ENCODE measurements at regions not wholly inside any gene's neighbourhood (a gene's known extent, or its start where the extent isn't known, plus 50 kb on each side); places are given as distances from the start of the nearest gene placed in this dataset.
A peak's percentile ranks its signal among the peaks of the same experiment; 100 is the strongest.
"Not testable (repeated sequence)": the region's sequence is repeated elsewhere in the genome, so short reads cannot be mapped to it uniquely, and the experiment has no call there.

GRCh38 chr14:34170882-34171281 is 220.0 kb upstream of the EGLN3 start:
- no peak for DNase-seq

DNA sequence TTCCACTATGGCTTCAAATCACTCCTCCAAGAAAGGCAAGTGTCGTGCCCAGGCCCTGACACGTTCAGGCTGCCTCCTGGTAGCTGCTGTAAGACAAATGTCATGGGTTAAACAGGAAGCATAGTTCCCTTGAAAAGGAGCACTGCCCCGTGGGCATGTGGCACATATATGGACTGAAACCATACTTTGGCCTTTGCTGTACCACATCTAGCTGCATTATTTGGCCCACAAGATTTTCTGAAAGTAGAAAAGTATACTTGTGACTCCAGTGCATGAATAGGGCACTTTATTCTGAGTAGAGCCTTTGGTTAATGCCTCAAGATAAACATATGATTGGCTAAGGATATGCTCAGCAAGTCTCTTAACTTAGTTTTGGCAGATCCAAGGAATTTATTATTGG is 218.7 kb upstream of the EGLN3 start:
- DNase-seq: no peak

DNA sequence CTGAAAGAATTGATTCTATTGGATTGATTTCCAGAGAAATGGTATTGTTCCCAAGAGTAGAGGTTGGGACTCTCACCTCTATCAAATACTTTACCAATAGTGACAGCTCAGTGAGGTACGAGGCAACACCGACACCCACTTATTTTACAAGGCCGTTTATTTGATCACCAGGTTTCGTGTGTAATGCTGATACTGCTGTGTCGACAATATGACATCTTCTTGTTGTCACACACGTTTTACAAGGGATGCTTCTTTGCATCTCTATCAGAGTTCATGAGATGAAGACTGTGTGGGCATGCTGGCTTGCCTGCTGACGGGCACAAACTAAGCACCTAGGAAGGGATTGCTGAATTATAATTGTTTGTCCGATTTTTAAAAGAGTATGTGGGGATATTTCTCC is 217.8 kb upstream of the EGLN3 start:
- DNase-seq: no peak

GRCh38 chr14:34165847-34166350 is 215.0 kb upstream of the EGLN3 start:
- no peak for DNase-seq

DNA sequence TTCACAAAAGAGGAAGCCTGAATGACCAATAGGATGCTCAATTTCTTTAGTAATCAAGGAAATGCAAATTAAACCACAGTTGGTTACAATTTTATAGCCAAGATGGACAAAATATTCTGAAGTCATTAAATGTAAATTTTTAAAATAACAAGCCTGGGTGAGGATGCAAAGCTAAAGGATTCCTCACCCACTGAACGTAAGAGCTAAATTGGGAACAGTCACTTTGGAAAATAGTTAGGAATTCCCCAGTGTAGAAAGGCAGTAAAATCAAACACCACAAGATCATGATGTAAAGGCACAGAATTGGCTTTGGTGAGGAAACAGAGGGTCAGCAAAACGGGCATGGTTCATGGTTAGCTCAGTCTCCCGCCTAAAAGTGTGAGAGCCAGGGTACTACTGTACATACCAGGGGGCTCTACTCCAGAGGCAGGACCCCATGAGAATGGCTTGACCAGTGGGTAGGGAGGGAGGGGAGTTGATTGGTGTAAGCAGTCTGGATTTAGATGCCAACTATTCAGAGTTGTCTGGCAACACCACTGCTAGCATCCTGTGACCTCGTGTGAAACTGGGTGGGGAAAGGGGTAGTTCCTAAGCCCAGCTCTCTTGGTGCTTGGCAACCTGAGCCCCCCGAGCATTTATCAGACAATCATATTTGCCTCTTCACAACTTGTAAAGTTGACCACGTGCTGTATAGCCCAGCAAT is 213.4 kb upstream of the EGLN3 start:
- DNase-seq: no peak

DNA sequence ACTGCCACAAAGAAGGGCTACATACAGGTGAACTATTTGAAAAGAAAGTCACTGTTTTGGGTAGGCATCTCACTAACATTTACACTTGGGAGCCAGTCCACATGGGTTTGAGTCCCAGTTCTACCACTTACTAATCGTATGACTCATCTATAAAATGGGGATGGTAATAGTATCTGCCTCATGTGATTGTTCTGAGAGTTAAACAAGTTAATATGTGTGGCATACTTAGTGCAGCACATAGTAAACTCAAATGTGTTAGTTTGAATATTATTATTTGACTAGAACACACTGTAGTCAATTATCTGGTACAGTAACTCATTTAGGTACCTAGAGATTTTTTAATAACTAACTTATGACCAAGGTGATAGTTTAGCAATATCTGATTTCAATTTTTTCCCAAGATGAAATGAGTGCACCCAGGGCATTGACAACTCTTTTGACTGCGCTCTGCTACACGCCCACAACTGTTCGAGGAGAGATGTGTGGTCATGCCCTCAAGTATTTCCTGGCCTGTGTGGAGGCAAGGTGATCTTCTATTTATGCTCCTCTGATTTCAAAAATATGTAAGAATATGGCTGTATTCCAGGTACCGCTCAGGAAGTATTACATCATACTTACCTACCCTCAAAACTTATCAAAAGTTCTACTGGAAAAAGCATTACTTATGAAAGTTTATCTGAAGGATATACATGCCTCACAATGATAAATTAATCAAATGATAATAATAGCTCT is 210.6 kb upstream of the EGLN3 start:
- DNase-seq: no peak

GRCh38 chr14:34160619-34161018 is 209.7 kb upstream of the EGLN3 start:
- DNase-seq: no peak

DNA sequence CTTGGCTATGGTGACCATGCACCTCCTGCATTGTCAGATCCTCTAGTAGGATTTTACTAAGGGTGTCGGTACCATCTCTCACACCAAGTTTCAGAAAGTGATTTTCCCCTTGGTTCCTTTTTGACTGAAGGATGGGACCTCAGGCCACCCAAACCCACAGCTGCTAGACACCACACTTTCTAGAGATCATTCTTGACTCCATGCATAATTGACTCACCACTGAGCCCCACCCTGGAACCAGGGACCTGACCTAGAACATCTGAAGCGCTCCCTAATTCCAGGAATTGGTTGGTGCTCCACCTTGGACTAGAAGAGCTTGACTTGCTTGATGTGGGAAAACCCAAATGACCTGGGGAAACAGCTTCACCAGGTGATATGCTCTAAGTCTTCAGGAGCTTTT is 206.8 kb upstream of the EGLN3 start:
- DNase-seq: no peak

DNA sequence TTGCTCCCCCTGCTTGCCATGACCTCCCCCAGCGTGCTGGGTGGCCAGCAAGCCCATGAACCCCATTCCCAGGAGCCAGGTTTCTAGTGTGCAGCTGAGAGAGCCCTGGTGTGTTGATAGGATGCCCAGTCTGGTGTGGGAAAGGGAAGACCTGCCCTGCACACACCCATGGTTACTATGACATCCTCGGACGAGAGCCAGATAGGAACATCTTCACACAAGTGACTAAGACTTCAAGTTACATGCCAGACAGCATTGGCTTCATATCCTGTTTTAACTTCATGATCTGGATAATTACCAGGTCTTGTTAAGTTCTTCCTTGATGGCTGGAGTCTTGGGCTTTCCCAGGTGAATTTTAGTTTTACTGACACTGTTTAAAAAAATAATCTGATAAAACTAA is 196.6 kb upstream of the EGLN3 start:
- DNase-seq: no peak

- not testable (repeated sequence) for DNase-seq
These were observed 189.3 kb upstream of the EGLN3 start for GRCh38 chr14:34140127-34140526.

DNA sequence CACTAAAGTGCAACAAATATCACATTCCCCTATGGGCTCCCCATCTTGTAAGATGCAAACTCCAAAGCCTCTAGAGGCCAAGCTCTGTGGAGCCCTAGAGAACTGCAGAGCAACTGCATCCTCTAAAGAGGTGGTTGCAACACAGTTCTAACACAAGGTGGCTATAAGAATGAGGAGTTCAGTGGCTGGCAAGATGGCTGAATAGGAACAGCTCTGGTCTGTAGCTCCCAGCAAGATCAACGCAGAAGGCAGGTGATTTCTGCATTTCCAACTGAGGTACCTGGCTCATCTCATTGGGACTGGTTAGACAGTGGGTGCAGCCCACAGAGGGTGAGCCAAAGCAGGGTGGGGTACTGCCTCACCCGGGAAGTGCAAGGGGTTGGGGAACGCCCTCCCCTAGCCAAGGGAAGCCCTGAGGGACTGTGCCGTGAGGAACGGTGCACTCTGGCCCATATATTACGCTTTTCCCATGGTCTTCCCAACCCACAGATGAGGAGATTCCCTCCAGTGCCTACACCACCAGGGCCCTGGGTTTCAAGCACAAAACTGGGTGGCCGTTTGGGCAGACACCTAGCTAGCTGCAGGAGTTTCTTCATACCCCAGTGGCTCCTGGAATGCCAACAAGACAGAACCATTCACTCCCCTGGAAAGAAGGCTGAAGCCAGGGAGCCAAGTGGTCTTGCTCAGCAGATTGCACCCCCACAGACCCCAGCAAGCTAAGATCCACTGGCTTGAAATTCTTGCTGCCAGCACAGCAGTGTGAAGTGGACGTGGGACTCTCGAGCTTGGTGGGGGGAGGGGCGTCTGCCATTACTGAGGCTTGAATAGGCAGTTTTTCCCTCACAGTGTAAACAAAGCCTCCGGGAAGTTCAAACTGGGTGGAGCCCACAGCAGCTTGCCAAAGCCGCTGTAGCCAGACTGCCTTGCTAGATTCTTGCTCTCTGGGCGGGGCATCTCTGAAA is 188.6 kb upstream of the EGLN3 start:
- peak; percentile 71 for DNase-seq

GRCh38 chr14:34138175-34138574 is 187.3 kb upstream of the EGLN3 start:
- DNase-seq: no peak

GRCh38 chr14:34137001-34137745 is 186.3 kb upstream of the EGLN3 start:
- DNase-seq: no peak

DNA sequence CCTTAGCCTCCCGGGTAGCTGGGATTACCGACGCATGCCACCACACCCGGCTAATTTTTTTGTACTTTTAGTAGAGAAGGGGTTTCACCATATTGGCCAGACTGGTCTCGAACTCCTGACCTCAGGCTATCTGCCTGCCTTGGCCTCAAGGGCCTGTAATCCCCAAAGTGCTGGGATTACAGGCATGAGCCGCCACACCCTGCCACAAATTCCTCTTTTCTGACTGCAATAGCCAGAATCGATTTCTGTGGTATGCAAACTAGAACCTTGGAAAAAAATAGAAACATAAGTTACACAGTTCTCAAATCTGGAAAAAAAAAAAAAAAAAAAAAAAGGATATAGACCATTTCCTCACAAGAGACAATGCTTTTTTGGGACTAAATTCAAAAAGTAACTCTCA is 184.6 kb upstream of the EGLN3 start:
- no peak for DNase-seq

GRCh38 chr14:34134484-34134883 is 183.6 kb upstream of the EGLN3 start:
- no peak for DNase-seq

DNA sequence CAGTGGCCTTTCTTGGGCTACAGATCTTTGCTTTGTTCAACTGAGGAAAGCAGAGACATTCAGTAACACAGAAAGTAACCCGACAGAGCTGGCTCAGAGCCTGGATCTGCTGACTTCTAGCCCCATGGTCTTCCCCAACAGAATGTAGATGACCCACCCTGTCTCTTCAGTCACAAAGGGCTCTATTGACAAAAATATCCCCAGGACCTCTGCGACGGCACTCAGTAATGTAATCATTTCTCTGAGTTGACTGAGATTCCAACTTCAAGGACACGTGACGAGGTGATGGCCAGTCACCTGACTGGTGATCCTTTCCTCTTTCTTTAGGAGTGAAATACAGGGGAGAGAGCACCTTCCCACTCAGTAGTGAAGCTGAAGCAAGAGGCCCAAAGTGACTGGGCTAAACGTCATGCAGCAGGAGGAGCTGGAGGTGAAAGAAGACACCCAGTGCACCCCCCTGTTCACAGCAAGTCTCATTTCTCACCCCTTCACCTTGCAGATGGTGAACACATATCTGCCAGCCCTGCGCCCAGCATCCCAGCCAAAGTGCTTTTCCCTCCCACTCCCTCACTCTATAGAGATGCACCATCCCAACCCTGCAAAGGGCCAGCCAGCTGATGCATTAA is 179.2 kb upstream of the EGLN3 start:
- DNase-seq: no peak

- no peak for DNase-seq
These were observed 177.8 kb upstream of the EGLN3 start for GRCh38 chr14:34128665-34129064.

- DNase-seq: peak; percentile 7
These were observed 175.7 kb upstream of the EGLN3 start for GRCh38 chr14:34126586-34126985.

- no peak for DNase-seq
These were observed 173.7 kb upstream of the EGLN3 start for GRCh38 chr14:34124585-34124984.

DNA sequence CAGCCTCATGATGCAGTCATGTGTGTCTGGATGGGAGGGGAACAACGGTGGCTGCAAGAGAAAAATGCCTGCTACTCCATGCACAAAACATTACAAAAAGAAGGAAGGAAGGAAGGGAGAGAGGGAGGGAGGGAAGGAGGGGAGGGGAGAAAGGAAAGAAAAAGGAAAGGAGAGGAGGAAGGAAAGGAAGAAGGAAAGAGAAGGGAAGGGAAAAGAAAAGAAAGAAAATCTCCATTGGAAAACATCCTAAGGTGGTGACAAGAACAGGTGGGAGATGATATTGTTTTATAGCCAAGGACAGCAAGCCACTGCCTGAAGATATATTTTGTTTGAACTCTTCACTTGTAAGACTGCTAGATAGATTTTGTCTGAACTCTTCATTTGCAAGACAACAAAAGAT is 171.8 kb upstream of the EGLN3 start:
- no peak for DNase-seq

DNA sequence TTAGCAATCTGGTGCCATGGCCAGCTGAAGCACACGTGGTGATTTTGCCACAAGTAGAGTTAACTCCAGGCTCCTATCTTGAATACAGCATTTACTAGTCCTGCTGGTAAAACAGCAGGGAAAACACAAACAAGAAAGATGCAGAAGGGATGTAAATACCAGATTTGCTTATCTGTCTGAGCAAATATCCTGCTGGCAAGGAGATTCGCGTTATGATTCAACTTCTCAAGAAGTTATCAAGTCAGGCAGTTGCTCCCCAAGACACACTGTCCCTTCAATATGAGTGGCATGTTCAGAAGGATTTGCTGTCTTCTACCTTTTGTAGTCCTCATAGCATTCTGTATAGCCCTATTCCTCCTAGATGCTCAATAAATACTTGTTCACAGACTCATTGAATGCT is 171.2 kb upstream of the EGLN3 start:
- DNase-seq: no peak
